Loucy (cell line): ENCODE measurements at regions not wholly inside any gene's neighbourhood (a gene's known extent, or its start where the extent isn't known, plus 50 kb on each side); places are given as distances from the start of the nearest gene placed in this dataset.

Experiments
- CTCF ChIP-seq: fragments of 200-600 bp; sonication (generic); conservative IDR thresholded peaks from 2 replicates; pipeline ENCODE4 v1.5.1; 2014; ENCODE audit warnings: mild to moderate bottlenecking, antibody characterized with exemption, low read length
- EZH2phosphoT487 ChIP-seq: fragments of 200-600 bp; IDR thresholded peaks from 2 replicates; pipeline ENCODE4 v1.6.1; 2018; ENCODE audit warnings: antibody characterized with exemption, mild to moderate bottlenecking, moderate library complexity, borderline replicate concordance

- TF ChIP-seq CTCF (no peak), EZH2phosphoT487 (no peak)
Observed at GRCh38 chr18:64615021-64615420, 466.1 kb upstream of the LINC00305 start.
